IMR-90 (cell line): ENCODE measurements at regions not wholly inside any gene's neighbourhood (a gene's known extent, or its start where the extent isn't known, plus 50 kb on each side); places are given as distances from the start of the nearest gene placed in this dataset.

Experiments
- ATAC-seq: fragments of 200-7000 bp; cut with Tn5 transposase; 2 replicates; pipeline ENCODE4 v1.9.1; 2020; ENCODE audit warnings: low read depth, mild to moderate bottlenecking, moderate library complexity
- BruUV-seq: library from RNA; stranded (reverse); fragments of 400-500 nt; replicated peaks from 2 replicates; lab custom pipeline; 2021; lab: Mats Ljungman, UMichigan
- CTCF ChIA-PET: fragments of 300-600 bp; formaldehyde crosslinking; extraction: SDS; loops from one replicate; lab custom pipeline; 2021; ENCODE audit warnings: antibody characterized with exemption; lab: Yijun Ruan, JAX
- POLR2A ChIA-PET: fragments of 300-600 bp; sonication (Branson Sonifier 250); formaldehyde crosslinking; loops from one replicate; lab custom pipeline; 2022; ENCODE audit warnings: antibody characterized with exemption; ENCODE audit not compliant: unreplicated experiment; lab: Charles Lee
- DNase-seq: peaks from one replicate; pipeline ENCODE4 v3.0.0; 2013
- H2AFZ ChIP-seq: replicated peaks from 2 replicates; pipeline ENCODE3; 2013; ENCODE audit warnings: low read length, mild to moderate bottlenecking; ENCODE audit not compliant: poor library complexity
- H2AK5ac ChIP-seq: 2 replicates; pipeline ENCODE4 v1.6.1; 2013; ENCODE audit warnings: low read depth, low read length, inconsistent platforms
- H2AK9ac ChIP-seq: replicated peaks from 2 replicates; pipeline ENCODE3; 2013; ENCODE audit warnings: mild to moderate bottlenecking, low read depth, low read length, moderate library complexity; ENCODE audit not compliant: poor library complexity
- H2BK120ac ChIP-seq: 2 replicates; pipeline ENCODE4 v1.6.1; 2013; ENCODE audit warnings: low read depth, low read length, inconsistent platforms
- H2BK15ac ChIP-seq: 3 replicates; pipeline ENCODE4 v1.6.1; 2013; ENCODE audit warnings: low read depth, low read length, inconsistent platforms
- H2BK20ac ChIP-seq: 2 replicates; pipeline ENCODE4 v1.6.1; 2013; ENCODE audit warnings: low read depth, mild to moderate bottlenecking, inconsistent platforms, low read length, moderate library complexity
- H2BK5ac ChIP-seq: 2 replicates; pipeline ENCODE4 v1.6.1; 2013; ENCODE audit warnings: mild to moderate bottlenecking, low read depth, low read length, inconsistent platforms; ENCODE audit not compliant: poor library complexity, severe bottlenecking
- H3K14ac ChIP-seq: replicated peaks from 2 replicates; pipeline ENCODE4 v1.6.1; 2013; ENCODE audit warnings: low read depth, low read length, inconsistent platforms
- H3K18ac ChIP-seq: 2 replicates; pipeline ENCODE4 v1.6.1; 2013; ENCODE audit warnings: low read depth, low read length, control low read depth
- H3K23ac ChIP-seq: 2 replicates; pipeline ENCODE4 v1.6.1; 2013; ENCODE audit warnings: low read depth, low read length, inconsistent platforms
- H3K27ac ChIP-seq: 2 replicates; pipeline ENCODE4 v1.5.1; 2013; ENCODE audit warnings: mild to moderate bottlenecking, control low read depth, low read length; ENCODE audit not compliant: insufficient read depth
- H3K27me3 ChIP-seq: 2 replicates; pipeline ENCODE4 v1.6.1; 2013; ENCODE audit warnings: low read length; ENCODE audit not compliant: control insufficient read depth, insufficient read depth
- H3K36me3 ChIP-seq: 2 replicates; pipeline ENCODE4 v1.6.1; 2013; ENCODE audit warnings: low read length, mixed read lengths; ENCODE audit not compliant: control insufficient read depth, insufficient read depth
- H3K4ac ChIP-seq: 2 replicates; pipeline ENCODE4 v1.6.1; 2013; ENCODE audit warnings: low read depth, low read length, inconsistent platforms
- H3K4me1 ChIP-seq: 2 replicates; pipeline ENCODE4 v1.6.1; 2013; ENCODE audit warnings: low read length, mixed read lengths; ENCODE audit not compliant: control insufficient read depth, insufficient read depth
- H3K4me2 ChIP-seq: 2 replicates; pipeline ENCODE4 v1.6.1; 2013; ENCODE audit warnings: low read depth, mild to moderate bottlenecking, control low read depth, low read length, moderate library complexity
- H3K4me3 ChIP-seq: 2 replicates; pipeline ENCODE4 v1.5.1; 2013; ENCODE audit warnings: low read depth, mild to moderate bottlenecking, control low read depth, low read length, moderate library complexity; ENCODE audit not compliant: insufficient read depth
- H3K56ac ChIP-seq: 2 replicates; pipeline ENCODE4 v1.6.1; 2013; ENCODE audit warnings: low read length, inconsistent platforms; ENCODE audit not compliant: insufficient read depth; ENCODE audit errors: extremely low read depth
- H3K79me1 ChIP-seq, 2 experiments: 2 replicates each; pipeline ENCODE4 v1.6.1; 2013; ENCODE audit warnings: low read length in 2 of 2, inconsistent platforms in 1 of 2, low read depth in 1 of 2
- H3K9ac ChIP-seq: 2 replicates; pipeline ENCODE4 v1.6.1; 2013; ENCODE audit warnings: low read depth, low read length, control low read depth
- H3K9me1 ChIP-seq: 2 replicates; pipeline ENCODE4 v1.6.1; 2013; ENCODE audit warnings: low read length, inconsistent platforms; ENCODE audit not compliant: insufficient read depth
- H3K9me3 ChIP-seq: 2 replicates; pipeline ENCODE4 v1.6.1; 2013; ENCODE audit warnings: low read length; ENCODE audit not compliant: control insufficient read depth, insufficient read depth
- H4K20me1 ChIP-seq: 2 replicates; pipeline ENCODE4 v1.6.1; 2013; ENCODE audit warnings: low read length, inconsistent platforms; ENCODE audit not compliant: insufficient read depth
- H4K5ac ChIP-seq: 2 replicates; pipeline ENCODE4 v1.6.1; 2013; ENCODE audit warnings: mild to moderate bottlenecking, low read depth, low read length, control low read depth
- H4K8ac ChIP-seq, 2 experiments: 2 replicates each; pipeline ENCODE4 v1.6.1; 2013; ENCODE audit warnings: low read depth in 2 of 2, low read length in 2 of 2, control low read depth in 1 of 2, inconsistent platforms in 1 of 2
- H4K91ac ChIP-seq: 2 replicates; pipeline ENCODE4 v1.6.1; 2013; ENCODE audit warnings: low read depth, low read length, inconsistent platforms; ENCODE audit not compliant: insufficient read depth
- ELK1 ChIP-seq: fragments of 150-350 bp; IDR thresholded peaks from 2 replicates; pipeline ENCODE4 v1.6.1; 2016; ENCODE audit warnings: low read depth, mild to moderate bottlenecking, low read length, moderate library complexity, borderline replicate concordance
- WGBS, 2 experiments: methylation state at CpG; one replicate each; pipeline versions ENCODE4 v1.1.5 to v1.1.7; 2013; ENCODE audit warnings: missing lambda C conversion rate in 2 of 2; ENCODE audit not compliant: insufficient read length in 1 of 2; ENCODE audit errors: extremely low coverage in 2 of 2; 5-methylcytosine and 5-hydroxymethylcytosine counted together
- dilution Hi-C: fragments of 300-500 bp; cut with HindIII; formaldehyde crosslinking; loops from one replicate; pipeline ENCODE4 v1.14.3; 2018; ENCODE audit warnings: low sequenced_read_pairs; ENCODE audit not compliant: unreplicated experiment
- in situ Hi-C: fragments of 300-500 bp; cut with MboI; formaldehyde crosslinking; loops from 3 replicates; pipeline ENCODE4 v1.14.3; 2019; ENCODE audit warnings: low sequenced_read_pairs, inconsistent platforms, mixed read lengths
- intact Hi-C: fragments of 100-400 bp; cut with micrococcal nuclease; formaldehyde crosslinking; loops from 2 replicates; pipeline ENCODE4 v1.10.0; 2022

DNA sequence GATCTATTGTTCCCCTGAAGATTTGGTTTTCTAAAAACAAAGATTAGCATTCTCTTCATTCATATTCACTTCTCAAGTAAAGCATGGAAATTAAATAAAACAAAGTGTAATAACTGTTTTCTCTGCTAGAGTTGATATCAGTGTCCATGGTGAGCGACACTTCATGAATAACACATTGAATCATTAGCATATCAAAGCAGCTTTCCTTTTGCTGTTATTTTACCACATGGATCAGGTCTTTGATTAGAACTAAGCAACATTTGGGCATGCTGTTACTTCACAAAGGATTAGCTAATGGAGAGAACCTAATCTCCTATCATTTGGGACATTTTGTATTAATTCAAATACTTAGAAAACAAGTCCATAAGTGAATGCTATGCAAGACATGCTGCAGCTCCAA is 368.8 kb upstream of the CDH19 start:
- no peak for TF ChIP-seq ELK1
- ChIA-PET CTCF (no interaction called here), POLR2A (no interaction called here)
- H3K14ac ChIP-seq = no peak overlapping the region
- H3K9ac ChIP-seq = no peak overlapping the region
- in situ Hi-C loops (no loop called here), intact Hi-C loops (no loop called here), dilution Hi-C loops (no loop called here)
- peaks cover 4% of the 10 kb centered on the region; the same call in 1 of the 2 replicates for H3K9me3 ChIP-seq
- no CpG with 5 or more reads among the region's 1 CpG for WGBS, 2 experiments
- no peak overlapping the region for H2AFZ ChIP-seq
- no TSS peak for BruUV-seq
- H3K79me1 ChIP-seq = no peaks in the 10 kb centered on the region
- H3K4me1 ChIP-seq = no peaks in the 10 kb centered on the region
- ATAC-seq = no peak
- no peak overlapping the region for H3K4me3 ChIP-seq
- no peak overlapping the region for H2BK5ac ChIP-seq
- no peak overlapping the region for H2BK120ac ChIP-seq
- H4K20me1 ChIP-seq = no peaks in the 10 kb centered on the region
- no peak overlapping the region for H3K18ac ChIP-seq
- H3K23ac ChIP-seq = no peak overlapping the region
- no peaks in the 10 kb centered on the region for H3K9me1 ChIP-seq
- no peak overlapping the region for H2BK15ac ChIP-seq
- H4K5ac ChIP-seq = no peak overlapping the region
- H2AK9ac ChIP-seq = no peak overlapping the region
- H3K36me3 ChIP-seq = no peaks in the 10 kb centered on the region
- no peak overlapping the region for H3K56ac ChIP-seq
- no peak overlapping the region for H2BK20ac ChIP-seq
- no peaks in the 10 kb centered on the region for H3K27me3 ChIP-seq
- no peak overlapping the region for H3K4me2 ChIP-seq
- H2AK5ac ChIP-seq = no peak overlapping the region
- no peak overlapping the region for H3K4ac ChIP-seq
- H4K8ac ChIP-seq = no peak overlapping the region
- H4K91ac ChIP-seq = no peak overlapping the region
- H3K27ac ChIP-seq = no peak overlapping the region
- no peak for DNase-seq
